IgD-negative memory B cell (primary cell): ENCODE measurements at regions not wholly inside any gene's neighbourhood (a gene's known extent, or its start where the extent isn't known, plus 50 kb on each side); places are given as distances from the start of the nearest gene placed in this dataset.

Source experiments
- H3K27ac Mint-ChIP-seq, 3 donors: one replicate each; pipeline ENCODE4 v1.8.0; 2020 to 2022; ENCODE audit warnings: mild to moderate bottlenecking in 3 of 3, mixed read lengths in 3 of 3, moderate library complexity in 1 of 3
- H3K27me3 Mint-ChIP-seq: one replicate; pipeline ENCODE4 v1.8.0; 2021; ENCODE audit warnings: mixed read lengths
- H3K36me3 Mint-ChIP-seq: one replicate; pipeline ENCODE4 v1.8.0; 2020; ENCODE audit warnings: mild to moderate bottlenecking, mixed read lengths
- H3K4me1 Mint-ChIP-seq, 3 donors: one replicate each; pipeline ENCODE4 v1.8.0; 2020 to 2022; ENCODE audit warnings: mixed read lengths in 3 of 3, mild to moderate bottlenecking in 1 of 3
- H3K4me3 Mint-ChIP-seq, 4 donors: one replicate each; pipeline ENCODE4 v1.8.0; 2020 to 2022; ENCODE audit warnings: mild to moderate bottlenecking in 4 of 4, mixed read lengths in 4 of 4, moderate library complexity in 3 of 4
- H3K9me3 Mint-ChIP-seq, 3 donors: one replicate each; pipeline ENCODE4 v1.8.0; 2020 to 2021; ENCODE audit warnings: mixed read lengths in 3 of 3, mild to moderate bottlenecking in 1 of 3

GRCh38 chr6:144335311-144335861 is 50.3 kb downstream of the UTRN start:
- H3K27me3 Mint-ChIP-seq = no peaks in the 10 kb centered on the region
- no peaks in the 10 kb centered on the region for H3K9me3 Mint-ChIP-seq
- no peaks in the 10 kb centered on the region for H3K36me3 Mint-ChIP-seq
- peak overlapping the region; percentile 79 to 95 (median 86) for H3K4me3 Mint-ChIP-seq
- H3K4me1 Mint-ChIP-seq = peaks cover 50 to 65% (median 51%) of the 10 kb centered on the region in 3 donors
- peak overlapping the region; percentile 74 to 96 (median 93) for H3K27ac Mint-ChIP-seq

- H3K27ac Mint-ChIP-seq = peak overlapping the region; percentile 74 to 96 (median 93)
These were observed 50.8 kb downstream of the UTRN start for GRCh38 chr6:144335914-144336313.

GRCh38 chr6:144336900-144337299 is 51.8 kb downstream of the UTRN start:
- H3K4me3 Mint-ChIP-seq = no peak overlapping the region
- peak overlapping the region in 2 of 3 donors; percentile 28 to 93 for H3K27ac Mint-ChIP-seq
- H3K9me3 Mint-ChIP-seq = no peaks in the 10 kb centered on the region
- no peaks in the 10 kb centered on the region for H3K27me3 Mint-ChIP-seq
- H3K4me1 Mint-ChIP-seq = peaks cover 62 to 74% (median 62%) of the 10 kb centered on the region in 3 donors
- no peaks in the 10 kb centered on the region for H3K36me3 Mint-ChIP-seq

More at GRCh38 chr6:144335914-144336313, 50.8 kb downstream of the UTRN start:
- Mint-ChIP-seq H3K4me1 (peaks cover 52 to 64% (median 54%) of the 10 kb centered on the region in 3 donors), H3K4me3 (peak overlapping the region; percentile 79 to 95 (median 86)), H3K36me3 (no peaks in the 10 kb centered on the region), H3K9me3 (no peaks in the 10 kb centered on the region), H3K27me3 (no peaks in the 10 kb centered on the region)

- H3K27me3 Mint-ChIP-seq = no peaks in the 10 kb centered on the region
- H3K4me1 Mint-ChIP-seq = peaks cover 66 to 80% (median 67%) of the 10 kb centered on the region in 3 donors
- peak overlapping the region; percentile 40 to 91 (median 56) for H3K27ac Mint-ChIP-seq
- peak overlapping the region; percentile 26 to 79 (median 44) for H3K4me3 Mint-ChIP-seq
- H3K9me3 Mint-ChIP-seq = no peaks in the 10 kb centered on the region
- no peaks in the 10 kb centered on the region for H3K36me3 Mint-ChIP-seq
These were observed 53.3 kb downstream of the UTRN start for GRCh38 chr6:144338474-144338873.

GRCh38 chr6:144338951-144339700 is 54.0 kb downstream of the UTRN start:
- Mint-ChIP-seq H3K4me1 (peaks cover 64 to 78% (median 66%) of the 10 kb centered on the region in 3 donors), H3K4me3 (peak overlapping the region in 3 of 4 donors; percentile 8 to 43 (median 19)), H3K27me3 (no peaks in the 10 kb centered on the region), H3K27ac (peak overlapping the region; percentile 2 to 40 (median 3)), H3K36me3 (no peaks in the 10 kb centered on the region), H3K9me3 (no peaks in the 10 kb centered on the region)

GRCh38 chr6:144339859-144340452 is 54.8 kb downstream of the UTRN start:
- H3K9me3 Mint-ChIP-seq = no peaks in the 10 kb centered on the region
- H3K36me3 Mint-ChIP-seq = no peaks in the 10 kb centered on the region
- peaks cover 64 to 77% (median 66%) of the 10 kb centered on the region in 3 donors for H3K4me1 Mint-ChIP-seq
- no peak overlapping the region for H3K27ac Mint-ChIP-seq
- H3K27me3 Mint-ChIP-seq = no peaks in the 10 kb centered on the region
- H3K4me3 Mint-ChIP-seq = peak overlapping the region in 2 of 4 donors; percentile 25 to 64

- H3K36me3 Mint-ChIP-seq = no peaks in the 10 kb centered on the region
- no peaks in the 10 kb centered on the region for H3K9me3 Mint-ChIP-seq
- peak overlapping the region in 3 of 4 donors; percentile 40 to 85 (median 69) for H3K4me3 Mint-ChIP-seq
- H3K4me1 Mint-ChIP-seq = peaks cover 59 to 77% (median 64%) of the 10 kb centered on the region in 3 donors
- H3K27ac Mint-ChIP-seq = peak overlapping the region in 2 of 3 donors; percentile 2 to 68
- no peaks in the 10 kb centered on the region for H3K27me3 Mint-ChIP-seq
These were observed 55.6 kb downstream of the UTRN start for GRCh38 chr6:144340541-144341371.

GRCh38 chr6:144341831-144342527 is 56.8 kb downstream of the UTRN start:
- Mint-ChIP-seq H3K4me3 (peak overlapping the region in 3 of 4 donors; percentile 66 to 85 (median 69)), H3K27ac (peak overlapping the region; percentile 44 to 99 (median 56)), H3K36me3 (no peaks in the 10 kb centered on the region), H3K4me1 (peaks cover 56 to 69% (median 59%) of the 10 kb centered on the region in 3 donors), H3K9me3 (no peaks in the 10 kb centered on the region), H3K27me3 (no peaks in the 10 kb centered on the region)

GRCh38 chr6:144343701-144344428 is 58.7 kb downstream of the UTRN start:
- H3K4me1 Mint-ChIP-seq = peaks cover 60 to 73% (median 60%) of the 10 kb centered on the region in 3 donors
- H3K36me3 Mint-ChIP-seq = peaks cover 4% of the 10 kb centered on the region
- H3K4me3 Mint-ChIP-seq = peak overlapping the region; percentile 90 to 95 (median 92)
- H3K9me3 Mint-ChIP-seq = peaks cover 0 to 2% (median 0%) of the 10 kb centered on the region in 3 donors
- peak overlapping the region; percentile 94 to 99 (median 96) for H3K27ac Mint-ChIP-seq
- peaks cover 1% of the 10 kb centered on the region for H3K27me3 Mint-ChIP-seq

- Mint-ChIP-seq H3K36me3 (peaks cover 4% of the 10 kb centered on the region), H3K27me3 (peaks cover 1% of the 10 kb centered on the region), H3K27ac (peak overlapping the region; percentile 94 to 99 (median 96))
These were observed 59.5 kb downstream of the UTRN start for GRCh38 chr6:144344646-144345045.

GRCh38 chr6:144345451-144345850 is 60.3 kb downstream of the UTRN start:
- peaks cover 4% of the 10 kb centered on the region for H3K36me3 Mint-ChIP-seq
- H3K4me3 Mint-ChIP-seq = peak overlapping the region; percentile 90 to 95 (median 92)
- H3K9me3 Mint-ChIP-seq = peaks cover 0 to 2% (median 0%) of the 10 kb centered on the region in 3 donors
- H3K4me1 Mint-ChIP-seq = peaks cover 61 to 72% (median 63%) of the 10 kb centered on the region in 3 donors
- peak overlapping the region in 2 of 3 donors; percentile 94 to 99 for H3K27ac Mint-ChIP-seq
- peaks cover 2% of the 10 kb centered on the region for H3K27me3 Mint-ChIP-seq

More at GRCh38 chr6:144344646-144345045, 59.5 kb downstream of the UTRN start:
- H3K9me3 Mint-ChIP-seq = peaks cover 0 to 2% (median 0%) of the 10 kb centered on the region in 3 donors
- H3K4me1 Mint-ChIP-seq = peaks cover 55 to 71% (median 57%) of the 10 kb centered on the region in 3 donors
- H3K4me3 Mint-ChIP-seq = peak overlapping the region; percentile 90 to 95 (median 92)

GRCh38 chr6:144346719-144347447 is 61.7 kb downstream of the UTRN start:
- H3K4me1 Mint-ChIP-seq = peaks cover 62 to 73% (median 65%) of the 10 kb centered on the region in 3 donors
- peaks cover 4% of the 10 kb centered on the region for H3K27me3 Mint-ChIP-seq
- peak overlapping the region; percentile 65 to 89 (median 82) for H3K27ac Mint-ChIP-seq
- peak overlapping the region in 3 of 4 donors; percentile 19 to 83 (median 75) for H3K4me3 Mint-ChIP-seq
- H3K36me3 Mint-ChIP-seq = peaks cover 5% of the 10 kb centered on the region
- peaks cover 0 to 2% (median 0%) of the 10 kb centered on the region in 3 donors for H3K9me3 Mint-ChIP-seq

GRCh38 chr6:144347448-144347759 is 62.3 kb downstream of the UTRN start:
- peaks cover 5% of the 10 kb centered on the region for H3K36me3 Mint-ChIP-seq
- peaks cover 0 to 2% (median 0%) of the 10 kb centered on the region in 3 donors for H3K9me3 Mint-ChIP-seq
- peaks cover 64 to 75% (median 66%) of the 10 kb centered on the region in 3 donors for H3K4me1 Mint-ChIP-seq
- peak overlapping the region; percentile 19 to 83 (median 33) for H3K4me3 Mint-ChIP-seq
- peaks cover 4% of the 10 kb centered on the region for H3K27me3 Mint-ChIP-seq
- H3K27ac Mint-ChIP-seq = peak overlapping the region; percentile 65 to 89 (median 82)
